Esophagus squamous epithelium (tissue), 5 donors: ENCODE measurements at regions not wholly inside any gene's neighbourhood (a gene's known extent, or its start where the extent isn't known, plus 50 kb on each side); places are given as distances from the start of the nearest gene placed in this dataset.

Experiments used
- DNase-seq: peaks from one replicate; lab custom pipeline; 2025; lab: John Stamatoyannopoulos, UW
- H3K27ac ChIP-seq, 4 donors: fragments of 200-600 bp; sonication (generic); one replicate each; pipeline ENCODE4 v1.5.1; 2016 to 2019; ENCODE audit warnings: mild to moderate bottlenecking in 1 of 4
- H3K27me3 ChIP-seq, 4 donors: fragments of 200-600 bp; sonication (generic); 1 replicate in 3 of 4; 2 replicates in 1 of 4; pipeline versions ENCODE4 v1.5.1 to v1.6.0; 2017 to 2021; ENCODE audit warnings: antibody characterized with exemption in 1 of 4
- H3K36me3 ChIP-seq, 3 donors: fragments of 200-600 bp; sonication (generic); one replicate each; pipeline ENCODE4 v1.5.1; 2016 to 2019
- H3K4me1 ChIP-seq, 3 donors: fragments of 200-600 bp; sonication (generic); one replicate each; pipeline ENCODE4 v1.5.1; 2017 to 2019
- H3K4me3 ChIP-seq, 4 donors: fragments of 200-600 bp; sonication (generic); 1 replicate in 3 of 4; 2 replicates in 1 of 4; pipeline ENCODE4 v1.5.1; 2016 to 2019; ENCODE audit warnings: mild to moderate bottlenecking in 2 of 4, moderate library complexity in 1 of 4
- H3K9me3 ChIP-seq, 3 donors: fragments of 200-600 bp; sonication (generic); one replicate each; pipeline ENCODE4 v1.5.1; 2016 to 2019
- POLR2A ChIP-seq, 4 donors: fragments of 450-650 bp; IDR thresholded peaks; one replicate each; pipeline ENCODE4 v1.6.1; 2017; ENCODE audit warnings: antibody characterized with exemption in 4 of 4, mild to moderate bottlenecking in 4 of 4, moderate library complexity in 3 of 4
- WGBS, 2 donors: methylation state at CpG; one replicate each; pipeline ENCODE4 v1.1.5; 2018; 5-methylcytosine and 5-hydroxymethylcytosine counted together
- intact Hi-C: fragments of 100-400 bp; cut with DNase I; formaldehyde crosslinking; loops from one replicate; pipeline ENCODE4 v1.15.0; 2022
- TF ChIP-seq, protein P1 (sequence below), 6 experiments: fragments of 450-650 bp in 4 of 6; fragments of 200-600 bp in 2 of 6; sonication (generic) in 2 of 6; IDR thresholded peaks; one replicate each; pipeline ENCODE4 v1.5.1; 2016 to 2019; ENCODE audit warnings: antibody characterized with exemption in 6 of 6, mild to moderate bottlenecking in 4 of 6, moderate library complexity in 4 of 6
- donor health status: DM: yes; HTN: yes; CAD: no.

DNA sequence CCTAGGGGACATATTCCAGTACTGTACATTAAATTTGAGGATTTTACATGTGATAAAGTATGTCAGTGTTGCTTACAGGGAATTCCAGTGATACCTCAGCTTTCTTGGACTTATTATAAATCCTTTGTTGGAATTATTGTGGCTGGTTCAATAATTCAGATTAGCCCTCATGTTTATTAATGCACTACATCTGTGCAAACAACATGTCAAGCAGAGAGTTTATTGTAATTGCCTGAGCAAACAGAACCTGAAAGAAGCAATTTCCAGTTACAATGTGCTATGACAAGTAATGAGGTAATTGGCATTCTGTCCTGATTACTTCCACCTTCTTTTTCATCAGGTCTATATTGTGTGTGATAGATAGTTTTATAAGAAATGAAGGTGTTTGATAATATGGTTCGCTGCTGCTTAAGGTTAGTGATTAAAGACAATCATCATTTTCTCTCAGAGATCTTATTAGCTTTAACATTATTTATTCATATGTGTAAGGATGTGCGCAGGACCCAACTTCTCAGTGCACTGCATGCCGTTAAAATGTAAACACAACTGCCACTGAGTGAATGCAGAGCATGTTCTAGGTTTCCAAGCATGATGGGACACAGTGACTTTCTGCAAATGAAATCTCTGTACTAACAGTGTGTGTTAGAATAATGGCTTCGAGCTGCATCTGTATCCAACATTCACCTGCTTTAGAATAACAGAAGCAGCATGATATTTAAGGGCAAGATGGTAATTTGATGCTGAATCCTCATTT lies 973.7 kb upstream of the POU3F3 start:
- 53 to 57% methylated on average over 4 of the region's 4 CpGs for WGBS, 2 donors
- Histone ChIP-seq H3K4me3 (no peak overlapping the region), H3K9me3 (no peaks in the 10 kb centered on the region), H3K27me3 (no peaks in the 10 kb centered on the region), H3K36me3 (no peaks in the 10 kb centered on the region), H3K4me1 (no peaks in the 10 kb centered on the region), H3K27ac (no peak overlapping the region)
- no peak for DNase-seq
- intact Hi-C loops: no loop called here
- no peak for TF ChIP-seq POLR2A (IDR thresholded peaks at IDR 0.05)
- TF ChIP-seq, protein P1, sequence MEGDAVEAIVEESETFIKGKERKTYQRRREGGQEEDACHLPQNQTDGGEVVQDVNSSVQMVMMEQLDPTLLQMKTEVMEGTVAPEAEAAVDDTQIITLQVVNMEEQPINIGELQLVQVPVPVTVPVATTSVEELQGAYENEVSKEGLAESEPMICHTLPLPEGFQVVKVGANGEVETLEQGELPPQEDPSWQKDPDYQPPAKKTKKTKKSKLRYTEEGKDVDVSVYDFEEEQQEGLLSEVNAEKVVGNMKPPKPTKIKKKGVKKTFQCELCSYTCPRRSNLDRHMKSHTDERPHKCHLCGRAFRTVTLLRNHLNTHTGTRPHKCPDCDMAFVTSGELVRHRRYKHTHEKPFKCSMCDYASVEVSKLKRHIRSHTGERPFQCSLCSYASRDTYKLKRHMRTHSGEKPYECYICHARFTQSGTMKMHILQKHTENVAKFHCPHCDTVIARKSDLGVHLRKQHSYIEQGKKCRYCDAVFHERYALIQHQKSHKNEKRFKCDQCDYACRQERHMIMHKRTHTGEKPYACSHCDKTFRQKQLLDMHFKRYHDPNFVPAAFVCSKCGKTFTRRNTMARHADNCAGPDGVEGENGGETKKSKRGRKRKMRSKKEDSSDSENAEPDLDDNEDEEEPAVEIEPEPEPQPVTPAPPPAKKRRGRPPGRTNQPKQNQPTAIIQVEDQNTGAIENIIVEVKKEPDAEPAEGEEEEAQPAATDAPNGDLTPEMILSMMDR (IDR thresholded peaks at IDR 0.05): no peak

DNA sequence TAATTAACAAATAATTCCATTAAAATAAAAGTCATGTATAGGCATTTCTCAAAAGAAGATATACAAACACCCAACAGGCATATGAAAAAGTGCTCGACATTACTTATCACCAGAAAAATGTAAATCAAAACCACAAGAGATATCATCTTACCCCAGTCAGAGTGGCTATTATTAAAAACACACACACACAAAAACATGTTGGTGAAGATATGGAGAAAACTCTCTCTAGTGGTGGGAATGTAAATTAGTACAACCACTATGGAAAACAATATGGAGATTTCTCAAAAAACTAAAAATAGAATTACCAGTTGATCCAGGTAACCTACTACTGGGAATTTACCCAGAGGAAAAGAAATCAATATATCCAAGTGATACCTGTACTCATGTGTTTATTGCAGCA lies 966.3 kb upstream of the POU3F3 start:
- H3K27me3 ChIP-seq: no peaks in the 10 kb centered on the region
- no peaks in the 10 kb centered on the region for H3K4me1 ChIP-seq
- no peak overlapping the region for H3K4me3 ChIP-seq
- H3K9me3 ChIP-seq: no peaks in the 10 kb centered on the region
- TF ChIP-seq, protein P1 (IDR thresholded peaks at IDR 0.05): no peak
- no peak for TF ChIP-seq POLR2A (IDR thresholded peaks at IDR 0.05)
- no peak for DNase-seq
- WGBS, 2 donors: 60 to 72% methylated on average over 1 of the region's 1 CpG
- intact Hi-C loops: no loop called here
- H3K36me3 ChIP-seq: no peaks in the 10 kb centered on the region
- H3K27ac ChIP-seq: no peak overlapping the region

DNA sequence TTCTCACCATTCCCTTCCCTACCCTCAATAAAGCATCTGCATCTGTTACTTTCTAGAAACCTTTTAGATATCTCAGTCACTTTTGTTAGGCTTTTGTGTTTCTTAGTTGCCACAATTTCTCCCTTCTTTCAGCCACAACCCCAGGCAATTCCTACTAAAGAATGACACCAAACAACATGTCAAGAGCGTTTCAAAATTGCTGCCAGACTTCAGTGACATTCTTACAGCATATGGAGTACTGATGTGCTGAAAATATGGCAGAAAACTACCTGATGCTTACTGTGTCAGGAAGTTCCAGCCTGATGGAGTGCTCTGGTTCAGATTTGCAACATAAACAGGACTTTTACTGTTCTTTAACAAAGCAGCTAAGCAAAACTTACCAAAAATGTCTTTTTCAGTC lies 957.7 kb upstream of the POU3F3 start:
- WGBS, 2 donors: 19 to 50% methylated on average over 1 of the region's 1 CpG
- no peaks in the 10 kb centered on the region for H3K27me3 ChIP-seq
- no peaks in the 10 kb centered on the region for H3K9me3 ChIP-seq
- no peaks in the 10 kb centered on the region for H3K4me1 ChIP-seq
- intact Hi-C loops: no loop called here
- H3K4me3 ChIP-seq: no peak overlapping the region
- DNase-seq: no peak
- H3K36me3 ChIP-seq: no peaks in the 10 kb centered on the region
- TF ChIP-seq, protein P1 (IDR thresholded peaks at IDR 0.05): no peak
- no peak for TF ChIP-seq POLR2A (IDR thresholded peaks at IDR 0.05)
- H3K27ac ChIP-seq: no peak overlapping the region

DNA sequence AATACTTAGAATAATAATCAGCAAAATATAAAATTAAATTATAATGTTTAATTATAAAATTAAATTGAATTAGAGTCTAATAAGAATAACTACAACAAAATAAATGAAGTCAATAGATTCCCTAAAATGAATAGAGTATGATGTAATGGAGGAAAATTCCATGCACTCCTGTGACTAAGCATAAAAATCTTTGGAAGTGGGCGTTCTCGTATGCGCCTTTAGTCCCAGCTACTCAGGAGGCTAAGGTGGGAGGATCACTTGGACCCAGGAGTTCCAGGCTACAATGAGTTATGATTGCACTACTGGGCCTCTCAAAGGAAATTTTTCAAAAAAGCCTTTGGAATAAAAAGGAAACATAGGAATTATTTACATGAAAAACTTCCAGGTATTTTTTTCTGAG lies 955.4 kb upstream of the POU3F3 start:
- Histone ChIP-seq H3K4me3 (no peak overlapping the region), H3K4me1 (no peaks in the 10 kb centered on the region), H3K27me3 (no peaks in the 10 kb centered on the region), H3K36me3 (no peaks in the 10 kb centered on the region), H3K27ac (no peak overlapping the region), H3K9me3 (no peaks in the 10 kb centered on the region)
- no peak for DNase-seq
- TF ChIP-seq POLR2A (IDR thresholded peaks at IDR 0.05): no peak
- TF ChIP-seq, protein P1 (IDR thresholded peaks at IDR 0.05): no peak
- WGBS, 2 donors: 85 to 90% methylated on average over 3 of the region's 3 CpGs
- intact Hi-C loops: no loop called here

DNA sequence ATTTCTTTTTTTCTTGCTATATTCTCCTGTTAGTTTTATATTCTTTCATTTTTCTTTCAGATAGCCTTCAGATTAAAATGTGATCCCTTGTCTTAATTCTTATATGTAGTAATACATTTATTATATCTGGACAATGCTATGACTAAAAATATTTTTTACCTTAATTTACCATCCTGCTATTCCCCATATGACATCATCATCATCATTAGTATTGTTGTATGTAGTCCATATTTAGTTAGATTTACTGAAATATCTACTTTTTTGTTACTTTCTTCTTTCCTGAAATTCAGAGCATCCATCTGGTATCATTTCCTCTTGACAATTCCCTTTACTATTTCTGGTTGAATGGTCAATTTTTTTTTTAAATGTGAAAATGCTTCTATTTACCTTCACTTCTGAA lies 951.6 kb upstream of the POU3F3 start:
- Histone ChIP-seq H3K27ac (no peak overlapping the region), H3K4me3 (no peak overlapping the region), H3K27me3 (no peaks in the 10 kb centered on the region), H3K4me1 (no peaks in the 10 kb centered on the region), H3K36me3 (no peaks in the 10 kb centered on the region), H3K9me3 (no peaks in the 10 kb centered on the region)
- no peak for DNase-seq
- no peak for TF ChIP-seq POLR2A (IDR thresholded peaks at IDR 0.05)
- TF ChIP-seq, protein P1 (IDR thresholded peaks at IDR 0.05): no peak
- intact Hi-C loops: no loop called here
